ENCODE measurements at regions not wholly inside any gene's neighbourhood (a gene's known extent, or its start where the extent isn't known, plus 50 kb on each side); places are given as distances from the start of the nearest gene placed in this dataset.

GRCh38 chr6:74091136-74091793 is 395.3 kb downstream of the CD109 start:
- peak; percentile 15 for DNase-seq (ENCODE audit: extremely low spot score)
- TF ChIP-seq CTCF (IDR thresholded peaks at IDR 0.05; ENCODE audit: control extremely low read depth, extremely low read depth, low read depth, missing control alignments) = peak; percentile 39
- ChIA-PET POLR2A (no interaction called here), CTCF (interaction anchor here (0.7 to 5.0 kb wide), 33 partner anchors 8 to 1144 kb away, joined by 3 to 67 read pairs (median 4); partner anchors contain the start of gene COL12A1)

GRCh38 chr6:74087899-74088298 is 391.9 kb downstream of the CD109 start:
- TF ChIP-seq CTCF (IDR thresholded peaks at IDR 0.05; ENCODE audit: control extremely low read depth, extremely low read depth, low read depth, missing control alignments) = no peak
- POLR2A ChIA-PET = no interaction called here
- CTCF ChIA-PET = interaction anchor here (0.7 to 3.5 kb wide), 3 partner anchors 8 to 1121 kb away, joined by 3 to 14 read pairs (median 4); no protein-coding TSS in a partner anchor
- no peak for DNase-seq (ENCODE audit: extremely low spot score)

GRCh38 chr6:74075896-74076295 is 379.9 kb downstream of the CD109 start:
- ChIA-PET POLR2A (no interaction called here), CTCF (interaction anchor here (1.0 to 4.0 kb wide), 3 partner anchors 16 to 19 kb away, joined by 3 to 24 read pairs (median 5); no protein-coding TSS in a partner anchor)
- TF ChIP-seq CTCF (IDR thresholded peaks at IDR 0.05; ENCODE audit: control extremely low read depth, extremely low read depth, low read depth, missing control alignments) = no peak
- DNase-seq (ENCODE audit: extremely low spot score) = no peak

- ChIA-PET POLR2A (no interaction called here), CTCF (interaction anchor here (1.0 to 4.0 kb wide), 3 partner anchors 17 to 19 kb away, joined by 3 to 24 read pairs (median 5); no protein-coding TSS in a partner anchor)
- no peak for TF ChIP-seq CTCF (IDR thresholded peaks at IDR 0.05; ENCODE audit: control extremely low read depth, extremely low read depth, low read depth, missing control alignments)
- DNase-seq (ENCODE audit: extremely low spot score) = no peak
Measured at GRCh38 chr6:74075323-74075722, 379.3 kb downstream of the CD109 start.

GRCh38 chr6:74074645-74075044 is 378.6 kb downstream of the CD109 start:
- POLR2A ChIA-PET = no interaction called here
- no peak for TF ChIP-seq CTCF (IDR thresholded peaks at IDR 0.05; ENCODE audit: control extremely low read depth, extremely low read depth, low read depth, missing control alignments)
- CTCF ChIA-PET = interaction anchor here (1.6 to 4.0 kb wide), 2 partner anchors 17 to 18 kb away, joined by 5 to 24 read pairs; no protein-coding TSS in a partner anchor
- DNase-seq (ENCODE audit: extremely low spot score) = no peak

- TF ChIP-seq CTCF (IDR thresholded peaks at IDR 0.05; ENCODE audit: control extremely low read depth, extremely low read depth, low read depth, missing control alignments) = no peak
- CTCF ChIA-PET = interaction anchor here (4.0 kb wide), 1 partner anchor 18 kb away, joined by 24 read pairs; no protein-coding TSS in a partner anchor
- DNase-seq (ENCODE audit: extremely low spot score) = no peak
- POLR2A ChIA-PET = no interaction called here
Measured at GRCh38 chr6:74073999-74074398, 378.0 kb downstream of the CD109 start.

Data from GM10248 (cell line).